ENCODE measurements at regions not wholly inside any gene's neighbourhood (a gene's known extent, or its start where the extent isn't known, plus 50 kb on each side); places are given as distances from the start of the nearest gene placed in this dataset.

GRCh38 chr13:44298314-44298713 is 75.3 kb upstream of the SERP2 start:
- H3K36me3 Mint-ChIP-seq, result no peaks in the 10 kb centered on the region
- H3K9me3 Mint-ChIP-seq, result no peaks in the 10 kb centered on the region
- H3K4me1 Mint-ChIP-seq, result peaks cover 26% of the 10 kb centered on the region
- H3K27ac Mint-ChIP-seq, result no peak overlapping the region
- H3K27me3 Mint-ChIP-seq, result no peaks in the 10 kb centered on the region
- H3K4me3 Mint-ChIP-seq, result no peak overlapping the region
- no peak for DNase-seq

DNA sequence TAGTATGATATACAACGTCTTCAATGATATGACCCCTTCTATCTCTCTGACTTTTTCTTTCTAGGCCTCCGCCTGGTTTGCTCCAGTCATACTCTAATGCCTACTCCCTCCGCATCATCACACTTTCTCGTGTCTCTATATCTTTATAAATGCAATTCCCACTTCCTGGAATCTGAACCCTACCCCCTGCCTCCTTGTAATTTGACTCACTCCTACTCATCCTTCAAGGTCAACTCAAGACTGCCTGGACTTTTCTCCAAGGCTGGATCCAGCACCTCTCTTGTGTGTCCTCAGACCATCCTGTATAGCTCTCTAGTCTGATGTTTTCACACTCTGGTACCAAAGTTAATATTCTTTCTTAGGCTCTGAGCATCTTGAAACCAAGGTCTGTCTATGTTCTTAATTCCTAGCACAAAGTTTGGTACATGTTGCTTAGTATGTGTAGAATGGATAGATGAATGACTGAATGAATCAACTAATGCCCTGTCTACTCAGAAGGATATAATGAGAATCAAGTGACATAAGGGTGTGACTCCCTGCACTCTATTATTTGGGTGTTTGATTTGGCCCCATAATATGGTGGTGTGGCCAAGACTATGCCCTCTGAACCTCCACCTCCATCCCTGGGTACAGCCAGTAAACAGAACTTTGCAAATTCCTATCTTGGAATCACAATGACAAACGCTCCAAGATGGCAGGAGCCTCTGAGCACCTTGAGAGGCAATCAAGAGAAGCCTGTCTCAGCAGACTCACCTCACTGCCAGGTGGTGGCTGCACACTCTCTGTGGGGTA is 74.3 kb upstream of the SERP2 start:
- Mint-ChIP-seq H3K4me1 (peaks cover 19% of the 10 kb centered on the region), H3K27ac (no peak overlapping the region)
- no peak for DNase-seq

DNA sequence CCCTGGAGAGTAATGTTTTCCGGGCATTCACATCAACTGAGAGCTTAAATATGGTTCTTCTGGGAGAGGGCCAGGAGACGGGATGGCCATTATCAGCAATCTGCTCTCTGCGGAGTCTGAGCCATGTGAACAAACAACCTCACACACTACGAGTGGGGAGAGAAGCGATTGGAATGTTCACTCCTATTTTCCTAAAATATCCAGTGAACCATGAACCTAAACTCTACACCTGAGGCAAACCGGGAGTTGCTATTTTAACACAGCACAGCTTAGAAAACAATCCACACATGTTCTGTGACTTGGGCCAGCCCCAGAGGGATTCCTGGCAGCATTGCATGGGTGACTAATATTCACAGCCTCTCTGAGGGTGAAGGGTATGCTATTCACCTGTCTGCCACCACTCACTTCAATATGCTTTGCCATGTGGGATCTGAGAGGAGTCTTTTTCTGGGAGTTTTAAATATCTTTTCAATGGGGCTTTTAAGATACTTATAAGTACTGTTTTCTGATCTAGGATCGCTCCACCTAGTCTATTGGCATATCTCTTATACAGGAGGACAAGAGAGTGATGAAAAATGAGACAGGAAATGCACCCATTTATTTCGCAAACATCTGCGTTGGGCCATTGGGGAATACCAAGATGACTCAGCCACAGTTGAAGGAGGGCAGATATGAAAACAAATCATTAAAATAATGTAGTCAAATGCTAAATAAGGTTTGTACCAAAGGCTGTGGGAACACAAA is 72.6 kb upstream of the SERP2 start:
- Mint-ChIP-seq H3K27ac (no peak overlapping the region), H3K36me3 (no peaks in the 10 kb centered on the region), H3K27me3 (no peaks in the 10 kb centered on the region), H3K4me3 (no peak overlapping the region), H3K9me3 (no peaks in the 10 kb centered on the region), H3K4me1 (peaks cover 27% of the 10 kb centered on the region)
- DNase-seq, result no peak

More for the DNA sequence above, 74.3 kb upstream of the SERP2 start:
- Mint-ChIP-seq H3K4me3 (no peak overlapping the region), H3K27me3 (no peaks in the 10 kb centered on the region), H3K36me3 (no peaks in the 10 kb centered on the region), H3K9me3 (no peaks in the 10 kb centered on the region)

DNA sequence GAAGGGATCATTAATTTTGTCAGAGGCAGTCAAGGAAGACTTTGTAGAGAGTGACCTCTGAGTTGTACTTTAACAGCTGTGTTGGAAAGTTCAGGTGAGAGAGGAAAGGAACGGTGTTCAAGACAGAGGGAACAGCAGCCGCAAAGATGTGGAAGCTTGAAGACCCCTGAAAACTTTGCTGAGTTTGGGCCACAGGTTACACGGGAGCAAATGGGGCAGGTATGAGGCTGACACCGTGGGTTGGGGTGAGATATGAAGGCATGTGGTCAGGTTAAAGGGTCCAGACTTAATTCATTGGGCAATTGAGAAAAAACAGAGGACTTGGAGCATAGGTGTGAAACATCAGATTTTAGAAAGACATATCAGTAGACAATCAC is 72.0 kb upstream of the SERP2 start:
- H3K27me3 Mint-ChIP-seq, result no peaks in the 10 kb centered on the region
- H3K4me1 Mint-ChIP-seq, result peaks cover 31% of the 10 kb centered on the region
- no peak overlapping the region for H3K27ac Mint-ChIP-seq
- no peaks in the 10 kb centered on the region for H3K36me3 Mint-ChIP-seq
- no peaks in the 10 kb centered on the region for H3K9me3 Mint-ChIP-seq
- H3K4me3 Mint-ChIP-seq, result no peak overlapping the region
- no peak for DNase-seq

- Mint-ChIP-seq H3K27me3 (no peaks in the 10 kb centered on the region), H3K36me3 (peaks cover 3% of the 10 kb centered on the region), H3K4me3 (no peak overlapping the region), H3K4me1 (peaks cover 35% of the 10 kb centered on the region), H3K27ac (no peak overlapping the region), H3K9me3 (no peaks in the 10 kb centered on the region)
- no peak for DNase-seq
These were observed 71.4 kb upstream of the SERP2 start for GRCh38 chr13:44302233-44302632.

- H3K9me3 Mint-ChIP-seq, result no peaks in the 10 kb centered on the region
- H3K4me1 Mint-ChIP-seq, result peaks cover 39% of the 10 kb centered on the region
These were observed 70.6 kb upstream of the SERP2 start for GRCh38 chr13:44302940-44303575.

DNA sequence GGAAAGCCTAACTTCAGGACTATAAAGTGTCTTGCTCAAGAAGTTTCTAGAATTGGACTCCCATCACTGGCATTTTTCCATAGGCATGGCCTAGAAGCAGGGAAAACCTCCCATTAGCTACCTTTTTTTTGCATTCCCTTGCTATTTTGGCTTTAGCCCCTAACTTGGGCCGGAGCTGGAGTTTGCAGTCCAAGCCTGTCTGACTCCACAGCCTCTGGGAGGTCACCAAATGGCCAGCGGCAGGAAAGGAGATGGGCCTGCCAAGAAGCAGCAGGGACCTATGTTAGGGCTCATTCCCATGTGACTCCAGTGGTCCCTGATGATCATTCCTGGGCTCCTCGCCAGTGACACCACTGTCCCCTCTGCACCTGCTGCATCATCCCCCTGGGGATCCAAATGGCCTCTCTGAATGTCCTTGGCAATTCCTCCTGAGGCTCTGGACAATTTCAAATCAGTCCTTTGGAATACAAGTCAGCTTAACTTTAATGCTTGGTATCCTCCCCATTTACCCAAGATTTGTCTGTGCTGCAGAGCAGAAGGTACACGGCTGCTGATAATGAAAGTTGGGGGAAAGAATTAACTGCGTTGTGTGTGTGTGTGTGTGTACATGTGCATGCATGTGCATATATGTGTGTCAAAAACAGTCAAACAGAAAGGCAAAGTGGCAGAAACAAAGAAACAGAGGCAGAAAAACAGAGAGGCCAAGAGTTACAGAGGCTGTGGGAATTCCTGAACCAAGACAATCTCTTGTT is 69.8 kb upstream of the SERP2 start:
- no peak for DNase-seq
- peaks cover 3% of the 10 kb centered on the region for H3K36me3 Mint-ChIP-seq
- no peak overlapping the region for H3K4me3 Mint-ChIP-seq
- no peaks in the 10 kb centered on the region for H3K27me3 Mint-ChIP-seq
- no peak overlapping the region for H3K27ac Mint-ChIP-seq
- no peaks in the 10 kb centered on the region for H3K9me3 Mint-ChIP-seq
- H3K4me1 Mint-ChIP-seq, result peaks cover 39% of the 10 kb centered on the region

More at GRCh38 chr13:44302940-44303575, 70.6 kb upstream of the SERP2 start:
- Mint-ChIP-seq H3K4me3 (no peak overlapping the region), H3K27ac (no peak overlapping the region), H3K36me3 (peaks cover 3% of the 10 kb centered on the region), H3K27me3 (no peaks in the 10 kb centered on the region)
- DNase-seq, result no peak

- DNase-seq, result no peak
- Mint-ChIP-seq H3K27me3 (no peaks in the 10 kb centered on the region), H3K27ac (no peak overlapping the region), H3K36me3 (peaks cover 3% of the 10 kb centered on the region), H3K4me1 (peaks cover 39% of the 10 kb centered on the region), H3K4me3 (no peak overlapping the region), H3K9me3 (no peaks in the 10 kb centered on the region)
These were observed 69.2 kb upstream of the SERP2 start for GRCh38 chr13:44304433-44304725.

- no peak overlapping the region for H3K4me3 Mint-ChIP-seq
- H3K4me1 Mint-ChIP-seq, result peaks cover 37% of the 10 kb centered on the region
- DNase-seq, result no peak
- peaks cover 3% of the 10 kb centered on the region for H3K36me3 Mint-ChIP-seq
- H3K9me3 Mint-ChIP-seq, result no peaks in the 10 kb centered on the region
- no peaks in the 10 kb centered on the region for H3K27me3 Mint-ChIP-seq
- H3K27ac Mint-ChIP-seq, result no peak overlapping the region
These were observed 68.3 kb upstream of the SERP2 start for GRCh38 chr13:44305286-44305685.

DNA sequence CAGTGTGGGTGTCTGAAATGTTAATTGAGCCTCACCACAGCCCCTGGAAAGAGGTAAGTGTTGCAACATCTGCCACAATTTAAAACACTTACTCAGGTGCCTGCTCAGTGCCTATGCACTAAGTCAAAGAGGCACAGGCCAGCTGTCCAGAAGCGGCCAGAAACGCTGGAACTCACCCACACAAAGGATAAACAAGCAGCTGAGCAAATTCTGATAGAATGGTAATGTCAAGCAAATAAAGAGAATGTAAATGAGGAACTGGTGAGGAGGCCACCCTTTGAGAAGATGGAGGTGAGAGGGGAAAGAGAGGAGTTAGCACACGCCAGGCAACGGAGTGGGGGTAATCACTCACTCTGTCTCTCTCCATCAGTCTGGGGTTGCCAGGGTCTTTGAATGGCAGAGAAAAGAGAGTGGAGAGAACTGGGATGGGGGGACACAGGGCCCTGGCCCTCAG is 67.7 kb upstream of the SERP2 start:
- peaks cover 33% of the 10 kb centered on the region for H3K4me1 Mint-ChIP-seq
- H3K27ac Mint-ChIP-seq, result no peak overlapping the region

GRCh38 chr13:44306371-44307192 is 67.0 kb upstream of the SERP2 start:
- H3K4me1 Mint-ChIP-seq, result peaks cover 27% of the 10 kb centered on the region
- H3K9me3 Mint-ChIP-seq, result no peaks in the 10 kb centered on the region
- no peak for DNase-seq
- no peak overlapping the region for H3K4me3 Mint-ChIP-seq
- peaks cover 3% of the 10 kb centered on the region for H3K36me3 Mint-ChIP-seq
- H3K27me3 Mint-ChIP-seq, result no peaks in the 10 kb centered on the region
- H3K27ac Mint-ChIP-seq, result no peak overlapping the region

More for the DNA sequence above, 67.7 kb upstream of the SERP2 start:
- no peak overlapping the region for H3K4me3 Mint-ChIP-seq
- DNase-seq, result no peak
- H3K9me3 Mint-ChIP-seq, result no peaks in the 10 kb centered on the region
- H3K27me3 Mint-ChIP-seq, result no peaks in the 10 kb centered on the region
- H3K36me3 Mint-ChIP-seq, result peaks cover 3% of the 10 kb centered on the region

GRCh38 chr13:44307255-44307654 is 66.4 kb upstream of the SERP2 start:
- H3K36me3 Mint-ChIP-seq, result peaks cover 3% of the 10 kb centered on the region
- H3K4me1 Mint-ChIP-seq, result peaks cover 25% of the 10 kb centered on the region
- no peaks in the 10 kb centered on the region for H3K27me3 Mint-ChIP-seq
- H3K27ac Mint-ChIP-seq, result no peak overlapping the region
- DNase-seq, result no peak
- H3K4me3 Mint-ChIP-seq, result no peak overlapping the region
- no peaks in the 10 kb centered on the region for H3K9me3 Mint-ChIP-seq

- Mint-ChIP-seq H3K4me1 (peaks cover 25% of the 10 kb centered on the region), H3K27ac (no peak overlapping the region), H3K9me3 (no peaks in the 10 kb centered on the region), H3K36me3 (peaks cover 3% of the 10 kb centered on the region), H3K4me3 (no peak overlapping the region), H3K27me3 (no peaks in the 10 kb centered on the region)
- DNase-seq, result no peak
These were observed 65.8 kb upstream of the SERP2 start for GRCh38 chr13:44307844-44308243.

GRCh38 chr13:44308352-44308751 is 65.3 kb upstream of the SERP2 start:
- no peak overlapping the region for H3K27ac Mint-ChIP-seq
- no peaks in the 10 kb centered on the region for H3K27me3 Mint-ChIP-seq
- no peaks in the 10 kb centered on the region for H3K9me3 Mint-ChIP-seq
- H3K4me3 Mint-ChIP-seq, result no peak overlapping the region
- peaks cover 3% of the 10 kb centered on the region for H3K36me3 Mint-ChIP-seq
- H3K4me1 Mint-ChIP-seq, result peaks cover 25% of the 10 kb centered on the region
- no peak for DNase-seq

Data from activated naive CD8-positive, alpha-beta T cell treated with anti-CD3 and anti-CD28 coated beads for 36 hours (primary cell).